IMR-90 (cell line): ENCODE measurements at regions not wholly inside any gene's neighbourhood (a gene's known extent, or its start where the extent isn't known, plus 50 kb on each side); places are given as distances from the start of the nearest gene placed in this dataset.

Experiments used
- ATAC-seq: fragments of 200-7000 bp; cut with Tn5 transposase; 2 replicates; pipeline ENCODE4 v1.9.1; 2020; ENCODE audit warnings: low read depth, mild to moderate bottlenecking, moderate library complexity
- BruUV-seq: library from RNA; stranded (reverse); fragments of 400-500 nt; replicated peaks from 2 replicates; lab custom pipeline; 2021; lab: Mats Ljungman, UMichigan
- CTCF ChIA-PET: fragments of 300-600 bp; formaldehyde crosslinking; extraction: SDS; loops from one replicate; lab custom pipeline; 2021; ENCODE audit warnings: antibody characterized with exemption; lab: Yijun Ruan, JAX
- POLR2A ChIA-PET: fragments of 300-600 bp; sonication (Branson Sonifier 250); formaldehyde crosslinking; loops from one replicate; lab custom pipeline; 2022; ENCODE audit warnings: antibody characterized with exemption; ENCODE audit not compliant: unreplicated experiment; lab: Charles Lee
- DNase-seq: peaks from one replicate; pipeline ENCODE4 v3.0.0; 2013
- H2AFZ ChIP-seq: replicated peaks from 2 replicates; pipeline ENCODE3; 2013; ENCODE audit warnings: low read length, mild to moderate bottlenecking; ENCODE audit not compliant: poor library complexity
- H2AK5ac ChIP-seq: 2 replicates; pipeline ENCODE4 v1.6.1; 2013; ENCODE audit warnings: low read depth, low read length, inconsistent platforms
- H2AK9ac ChIP-seq: replicated peaks from 2 replicates; pipeline ENCODE3; 2013; ENCODE audit warnings: mild to moderate bottlenecking, low read depth, low read length, moderate library complexity; ENCODE audit not compliant: poor library complexity
- H2BK120ac ChIP-seq: 2 replicates; pipeline ENCODE4 v1.6.1; 2013; ENCODE audit warnings: low read depth, low read length, inconsistent platforms
- H2BK15ac ChIP-seq: 3 replicates; pipeline ENCODE4 v1.6.1; 2013; ENCODE audit warnings: low read depth, low read length, inconsistent platforms
- H2BK20ac ChIP-seq: 2 replicates; pipeline ENCODE4 v1.6.1; 2013; ENCODE audit warnings: low read depth, mild to moderate bottlenecking, inconsistent platforms, low read length, moderate library complexity
- H2BK5ac ChIP-seq: 2 replicates; pipeline ENCODE4 v1.6.1; 2013; ENCODE audit warnings: mild to moderate bottlenecking, low read depth, low read length, inconsistent platforms; ENCODE audit not compliant: poor library complexity, severe bottlenecking
- H3K14ac ChIP-seq: replicated peaks from 2 replicates; pipeline ENCODE4 v1.6.1; 2013; ENCODE audit warnings: low read depth, low read length, inconsistent platforms
- H3K18ac ChIP-seq: 2 replicates; pipeline ENCODE4 v1.6.1; 2013; ENCODE audit warnings: low read depth, low read length, control low read depth
- H3K23ac ChIP-seq: 2 replicates; pipeline ENCODE4 v1.6.1; 2013; ENCODE audit warnings: low read depth, low read length, inconsistent platforms
- H3K27ac ChIP-seq: 2 replicates; pipeline ENCODE4 v1.5.1; 2013; ENCODE audit warnings: mild to moderate bottlenecking, control low read depth, low read length; ENCODE audit not compliant: insufficient read depth
- H3K27me3 ChIP-seq: 2 replicates; pipeline ENCODE4 v1.6.1; 2013; ENCODE audit warnings: low read length; ENCODE audit not compliant: control insufficient read depth, insufficient read depth
- H3K36me3 ChIP-seq: 2 replicates; pipeline ENCODE4 v1.6.1; 2013; ENCODE audit warnings: low read length, mixed read lengths; ENCODE audit not compliant: control insufficient read depth, insufficient read depth
- H3K4ac ChIP-seq: 2 replicates; pipeline ENCODE4 v1.6.1; 2013; ENCODE audit warnings: low read depth, low read length, inconsistent platforms
- H3K4me1 ChIP-seq: 2 replicates; pipeline ENCODE4 v1.6.1; 2013; ENCODE audit warnings: low read length, mixed read lengths; ENCODE audit not compliant: control insufficient read depth, insufficient read depth
- H3K4me2 ChIP-seq: 2 replicates; pipeline ENCODE4 v1.6.1; 2013; ENCODE audit warnings: low read depth, mild to moderate bottlenecking, control low read depth, low read length, moderate library complexity
- H3K4me3 ChIP-seq: 2 replicates; pipeline ENCODE4 v1.5.1; 2013; ENCODE audit warnings: low read depth, mild to moderate bottlenecking, control low read depth, low read length, moderate library complexity; ENCODE audit not compliant: insufficient read depth
- H3K56ac ChIP-seq: 2 replicates; pipeline ENCODE4 v1.6.1; 2013; ENCODE audit warnings: low read length, inconsistent platforms; ENCODE audit not compliant: insufficient read depth; ENCODE audit errors: extremely low read depth
- H3K79me1 ChIP-seq, 2 experiments: 2 replicates each; pipeline ENCODE4 v1.6.1; 2013; ENCODE audit warnings: low read length in 2 of 2, inconsistent platforms in 1 of 2, low read depth in 1 of 2
- H3K9ac ChIP-seq: 2 replicates; pipeline ENCODE4 v1.6.1; 2013; ENCODE audit warnings: low read depth, low read length, control low read depth
- H3K9me1 ChIP-seq: 2 replicates; pipeline ENCODE4 v1.6.1; 2013; ENCODE audit warnings: low read length, inconsistent platforms; ENCODE audit not compliant: insufficient read depth
- H3K9me3 ChIP-seq: 2 replicates; pipeline ENCODE4 v1.6.1; 2013; ENCODE audit warnings: low read length; ENCODE audit not compliant: control insufficient read depth, insufficient read depth
- H4K20me1 ChIP-seq: 2 replicates; pipeline ENCODE4 v1.6.1; 2013; ENCODE audit warnings: low read length, inconsistent platforms; ENCODE audit not compliant: insufficient read depth
- H4K5ac ChIP-seq: 2 replicates; pipeline ENCODE4 v1.6.1; 2013; ENCODE audit warnings: mild to moderate bottlenecking, low read depth, low read length, control low read depth
- H4K8ac ChIP-seq, 2 experiments: 2 replicates each; pipeline ENCODE4 v1.6.1; 2013; ENCODE audit warnings: low read depth in 2 of 2, low read length in 2 of 2, control low read depth in 1 of 2, inconsistent platforms in 1 of 2
- H4K91ac ChIP-seq: 2 replicates; pipeline ENCODE4 v1.6.1; 2013; ENCODE audit warnings: low read depth, low read length, inconsistent platforms; ENCODE audit not compliant: insufficient read depth
- MAZ ChIP-seq: IDR thresholded peaks from 2 replicates; pipeline ENCODE4 v1.6.1; 2012; ENCODE audit warnings: low read depth, mild to moderate bottlenecking, low read length, improper control_type of control experiment, moderate library complexity, borderline replicate concordance
- NFE2L2 ChIP-seq: fragments of 150-350 bp; IDR thresholded peaks from 2 replicates; pipeline ENCODE4 v1.6.1; 2016; ENCODE audit warnings: low read depth, mild to moderate bottlenecking, low read length
- USF2 ChIP-seq: fragments of 150-350 bp; IDR thresholded peaks from 2 replicates; pipeline ENCODE4 v1.6.1; 2017; ENCODE audit warnings: mild to moderate bottlenecking, antibody characterized with exemption, low read length, low read depth
- WGBS, 2 experiments: methylation state at CpG; one replicate each; pipeline versions ENCODE4 v1.1.5 to v1.1.7; 2013; ENCODE audit warnings: missing lambda C conversion rate in 2 of 2; ENCODE audit not compliant: insufficient read length in 1 of 2; ENCODE audit errors: extremely low coverage in 2 of 2; 5-methylcytosine and 5-hydroxymethylcytosine counted together
- dilution Hi-C: fragments of 300-500 bp; cut with HindIII; formaldehyde crosslinking; loops from one replicate; pipeline ENCODE4 v1.14.3; 2018; ENCODE audit warnings: low sequenced_read_pairs; ENCODE audit not compliant: unreplicated experiment
- in situ Hi-C: fragments of 300-500 bp; cut with MboI; formaldehyde crosslinking; loops from 3 replicates; pipeline ENCODE4 v1.14.3; 2019; ENCODE audit warnings: low sequenced_read_pairs, inconsistent platforms, mixed read lengths
- intact Hi-C: fragments of 100-400 bp; cut with micrococcal nuclease; formaldehyde crosslinking; loops from 2 replicates; pipeline ENCODE4 v1.10.0; 2022

DNA sequence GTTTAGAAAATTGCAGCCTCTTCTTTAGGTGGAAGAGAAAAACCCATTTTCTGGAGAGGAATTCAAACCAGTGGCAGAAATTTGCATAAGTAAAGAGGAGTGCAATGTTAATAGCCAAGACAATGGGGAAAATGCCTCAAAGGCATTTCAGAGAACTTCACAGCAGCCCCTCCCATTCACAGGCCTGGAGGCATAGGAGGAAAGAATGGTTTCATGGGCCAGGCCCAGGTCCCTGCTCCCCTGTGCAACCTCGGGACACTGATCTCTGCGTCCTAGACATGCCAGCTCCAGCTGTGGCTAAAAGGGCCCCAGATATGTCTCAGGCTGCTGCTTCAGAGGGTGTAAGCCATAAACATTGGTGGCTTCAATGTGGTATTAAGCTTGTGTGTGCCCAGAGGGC is 161.8 kb upstream of the CENPE start:
- no CpG with 5 or more reads among the region's 2 CpGs for WGBS, 2 experiments
- CTCF ChIA-PET = no interaction called here
- no peak overlapping the region for H3K4me3 ChIP-seq
- TF ChIP-seq USF2 = no peak
- TF ChIP-seq MAZ = no peak
- TF ChIP-seq NFE2L2 = no peak
- H3K79me1 ChIP-seq = no peaks in the 10 kb centered on the region
- no peak overlapping the region for H2BK15ac ChIP-seq
- no peak overlapping the region for H3K27ac ChIP-seq
- POLR2A ChIA-PET = no interaction called here
- H2AFZ ChIP-seq = no peak overlapping the region
- H2BK120ac ChIP-seq = no peak overlapping the region
- H3K4me1 ChIP-seq = no peaks in the 10 kb centered on the region
- H3K4me2 ChIP-seq = no peak overlapping the region
- no peaks in the 10 kb centered on the region for H3K27me3 ChIP-seq
- no peak overlapping the region for H3K18ac ChIP-seq
- H3K4ac ChIP-seq = no peak overlapping the region
- no peak overlapping the region for H2AK9ac ChIP-seq
- no peak overlapping the region for H4K91ac ChIP-seq
- H2BK5ac ChIP-seq = no peak overlapping the region
- no peak overlapping the region for H3K9ac ChIP-seq
- H3K23ac ChIP-seq = no peak overlapping the region
- no TSS peak for BruUV-seq
- H3K9me3 ChIP-seq = 0 out of 2 replicates have a peak, but pooled peaks cover 6% of the 10 kb centered on the region
- no peak overlapping the region for H3K56ac ChIP-seq
- dilution Hi-C loops (no loop called here), in situ Hi-C loops (no loop called here), intact Hi-C loops (no loop called here)
- no peaks in the 10 kb centered on the region for H4K20me1 ChIP-seq
- H4K8ac ChIP-seq = no peak overlapping the region
- ATAC-seq (no peak), DNase-seq (no peak)
- H2AK5ac ChIP-seq = no peak overlapping the region
- no peaks in the 10 kb centered on the region for H3K9me1 ChIP-seq
- no peak overlapping the region for H3K14ac ChIP-seq
- H3K36me3 ChIP-seq = no peaks in the 10 kb centered on the region
- H4K5ac ChIP-seq = no peak overlapping the region
- no peak overlapping the region for H2BK20ac ChIP-seq
